Stomach (tissue), 4 donors: ENCODE measurements at regions not wholly inside any gene's neighbourhood (a gene's known extent, or its start where the extent isn't known, plus 50 kb on each side); places are given as distances from the start of the nearest gene placed in this dataset.

Source experiments
- CTCF ChIP-seq, 7 experiments: fragments of 450-650 bp in 4 of 7; fragments of 200-600 bp in 3 of 7; sonication (generic) in 3 of 7; IDR thresholded peaks; one replicate each; pipeline ENCODE4 v1.5.1; 2016 to 2019; ENCODE audit warnings: antibody characterized with exemption in 7 of 7, control low read depth in 2 of 7, mild to moderate bottlenecking in 1 of 7
- EP300 ChIP-seq: sonication (generic); formaldehyde crosslinking; IDR thresholded peaks from one replicate; pipeline ENCODE4 v1.6.1; 2017; ENCODE audit warnings: antibody characterized with exemption
- POLR2AphosphoS5 ChIP-seq, 3 donors: sonication (generic); formaldehyde crosslinking; IDR thresholded peaks; one replicate each; pipeline ENCODE4 v1.6.1; 2016; ENCODE audit warnings: antibody characterized with exemption in 3 of 3

DNA sequence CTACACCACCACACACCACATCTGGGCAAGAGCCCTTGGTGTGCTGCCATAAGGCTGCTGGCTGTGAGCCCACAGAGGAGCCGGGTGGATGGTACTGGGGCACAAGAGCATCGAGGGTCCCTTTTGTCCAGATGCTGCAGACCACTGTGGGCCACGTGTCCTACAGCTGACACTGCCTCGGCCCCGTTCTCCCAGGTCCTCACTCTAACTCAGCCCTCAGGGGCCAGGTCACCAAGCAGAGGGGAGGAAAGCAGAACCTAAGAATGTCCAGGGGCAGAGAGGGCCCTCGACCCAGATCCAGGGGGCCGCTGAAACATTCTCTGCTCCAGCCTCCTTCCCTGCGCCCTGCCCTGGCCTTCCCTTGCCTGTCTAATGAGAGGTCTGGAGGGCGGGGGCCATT is 91.7 kb upstream of the ASB18 start:
- no peak for TF ChIP-seq CTCF (IDR thresholded peaks at IDR 0.05)
- TF ChIP-seq POLR2AphosphoS5 (IDR thresholded peaks at IDR 0.05), result no peak
- no peak for TF ChIP-seq EP300
